Central memory CD8-positive, alpha-beta T cell (primary cell): ENCODE measurements at regions not wholly inside any gene's neighbourhood (a gene's known extent, or its start where the extent isn't known, plus 50 kb on each side); places are given as distances from the start of the nearest gene placed in this dataset.
"Not testable (repeated sequence)": the region's sequence is repeated elsewhere in the genome, so short reads cannot be mapped to it uniquely, and the experiment has no call there.

ENCODE experiments used
- ATAC-seq: fragments of 150-1000 bp; cut with Tn5 transposase; replicated peaks from 2 replicates; pipeline ENCODE4 v1.10.0; 2022; ENCODE audit warnings: mild to moderate bottlenecking, moderate FRiP score, moderate number of reproducible peaks; ENCODE audit not compliant: poor library complexity, severe bottlenecking; ENCODE audit errors: extremely low read depth
- DNase-seq, 2 donors: peaks; one replicate each; pipeline ENCODE4 v3.0.0; 2021; ENCODE audit warnings: low spot score in 2 of 2
- H3K27ac Mint-ChIP-seq: one replicate; pipeline ENCODE4 v1.8.0; 2022; ENCODE audit warnings: low read depth, mild to moderate bottlenecking, moderate library complexity, mixed read lengths
- H3K27me3 Mint-ChIP-seq: one replicate; pipeline ENCODE4 v1.8.0; 2022; ENCODE audit warnings: mixed read lengths
- H3K36me3 Mint-ChIP-seq: one replicate; pipeline ENCODE4 v1.8.0; 2022; ENCODE audit warnings: mild to moderate bottlenecking, moderate library complexity, mixed read lengths; ENCODE audit not compliant: insufficient read depth
- H3K4me1 Mint-ChIP-seq: one replicate; pipeline ENCODE4 v1.8.0; 2022; ENCODE audit warnings: mixed read lengths
- H3K4me3 Mint-ChIP-seq: one replicate; pipeline ENCODE4 v1.8.0; 2022; ENCODE audit warnings: mild to moderate bottlenecking, moderate library complexity, mixed read lengths
- H3K9me3 Mint-ChIP-seq: one replicate; pipeline ENCODE4 v1.8.0; 2022; ENCODE audit warnings: mixed read lengths

GRCh38 chr17:21507806-21508205 lies 131.6 kb downstream of the KCNJ12 start:
- H3K9me3 Mint-ChIP-seq: not testable (repeated sequence)

GRCh38 chr17:21508211-21508610 lies 132.1 kb downstream of the KCNJ12 start:
- H3K27ac Mint-ChIP-seq: no peak overlapping the region
- DNase-seq: no peak

More at GRCh38 chr17:21507806-21508205, 131.6 kb downstream of the KCNJ12 start:
- not testable (repeated sequence) for ATAC-seq, H3K36me3 Mint-ChIP-seq, H3K4me3 Mint-ChIP-seq, DNase-seq, H3K27ac Mint-ChIP-seq
- Mint-ChIP-seq H3K27me3 (peaks cover 68% of the 10 kb centered on the region), H3K4me1 (peaks cover 12% of the 10 kb centered on the region)

GRCh38 chr17:21509356-21509755 lies 133.2 kb downstream of the KCNJ12 start:
- H3K27me3 Mint-ChIP-seq: peaks cover 66% of the 10 kb centered on the region
- ATAC-seq, DNase-seq, H3K4me3 Mint-ChIP-seq, H3K27ac Mint-ChIP-seq, H3K9me3 Mint-ChIP-seq, H3K36me3 Mint-ChIP-seq: not testable (repeated sequence)
- H3K4me1 Mint-ChIP-seq: peaks cover 12% of the 10 kb centered on the region

More at GRCh38 chr17:21508211-21508610, 132.1 kb downstream of the KCNJ12 start:
- peaks cover 68% of the 10 kb centered on the region for H3K27me3 Mint-ChIP-seq
- no peak overlapping the region for H3K4me3 Mint-ChIP-seq
- peaks cover 2% of the 10 kb centered on the region for H3K36me3 Mint-ChIP-seq
- ATAC-seq: no peak
- H3K9me3 Mint-ChIP-seq: no peaks in the 10 kb centered on the region
- peaks cover 12% of the 10 kb centered on the region for H3K4me1 Mint-ChIP-seq

GRCh38 chr17:21510686-21511362 lies 134.7 kb downstream of the KCNJ12 start:
- Mint-ChIP-seq H3K9me3 (no peaks in the 10 kb centered on the region), H3K4me1 (peaks cover 12% of the 10 kb centered on the region), H3K27me3 (peaks cover 57% of the 10 kb centered on the region), H3K27ac (no peak overlapping the region), H3K36me3 (peaks cover 2% of the 10 kb centered on the region), H3K4me3 (peak overlapping the region; percentile 65)
- no peak for ATAC-seq
- no peak for DNase-seq

GRCh38 chr17:21511363-21512195 lies 135.4 kb downstream of the KCNJ12 start:
- DNase-seq (peak; percentile 19 to 36), ATAC-seq (peak; percentile 58)
- Mint-ChIP-seq H3K4me3 (peak overlapping the region; percentile 65), H3K4me1 (peaks cover 12% of the 10 kb centered on the region), H3K9me3 (no peaks in the 10 kb centered on the region), H3K27me3 (peaks cover 53% of the 10 kb centered on the region), H3K36me3 (peaks cover 2% of the 10 kb centered on the region), H3K27ac (no peak overlapping the region)

- Mint-ChIP-seq H3K27me3 (peaks cover 45% of the 10 kb centered on the region), H3K27ac (no peak overlapping the region), H3K4me1 (peaks cover 12% of the 10 kb centered on the region), H3K36me3 (peaks cover 2% of the 10 kb centered on the region), H3K4me3 (no peak overlapping the region), H3K9me3 (no peaks in the 10 kb centered on the region)
- ATAC-seq (no peak), DNase-seq (no peak)
These were observed 136.3 kb downstream of the KCNJ12 start for GRCh38 chr17:21512307-21513011.

- H3K4me3 Mint-ChIP-seq: no peak overlapping the region
- ATAC-seq: no peak
- peak; percentile 58 to 66 for DNase-seq
- no peaks in the 10 kb centered on the region for H3K9me3 Mint-ChIP-seq
- no peak overlapping the region for H3K27ac Mint-ChIP-seq
- H3K27me3 Mint-ChIP-seq: peaks cover 42% of the 10 kb centered on the region
- H3K4me1 Mint-ChIP-seq: peaks cover 12% of the 10 kb centered on the region
- H3K36me3 Mint-ChIP-seq: peaks cover 2% of the 10 kb centered on the region
These were observed 136.9 kb downstream of the KCNJ12 start for GRCh38 chr17:21513012-21513570.

GRCh38 chr17:21514567-21514966 lies 138.4 kb downstream of the KCNJ12 start:
- DNase-seq, H3K4me3 Mint-ChIP-seq, H3K36me3 Mint-ChIP-seq, ATAC-seq, H3K9me3 Mint-ChIP-seq, H3K27ac Mint-ChIP-seq: not testable (repeated sequence)
- Mint-ChIP-seq H3K4me1 (peaks cover 12% of the 10 kb centered on the region), H3K27me3 (peaks cover 47% of the 10 kb centered on the region)

GRCh38 chr17:21517538-21518293 lies 141.6 kb downstream of the KCNJ12 start:
- DNase-seq (no peak), ATAC-seq (no peak)
- Mint-ChIP-seq H3K4me1 (no peaks in the 10 kb centered on the region), H3K4me3 (no peak overlapping the region), H3K27ac (no peak overlapping the region), H3K36me3 (no peaks in the 10 kb centered on the region), H3K27me3 (peaks cover 41% of the 10 kb centered on the region), H3K9me3 (no peaks in the 10 kb centered on the region)

- ATAC-seq (no peak), DNase-seq (no peak)
- Mint-ChIP-seq H3K9me3 (no peaks in the 10 kb centered on the region), H3K36me3 (no peaks in the 10 kb centered on the region), H3K4me1 (no peaks in the 10 kb centered on the region), H3K4me3 (no peak overlapping the region), H3K27me3 (peaks cover 47% of the 10 kb centered on the region), H3K27ac (no peak overlapping the region)
These were observed 146.7 kb downstream of the KCNJ12 start for GRCh38 chr17:21522755-21523336.

GRCh38 chr17:21523497-21524210 lies 147.5 kb downstream of the KCNJ12 start:
- no peak for ATAC-seq
- Mint-ChIP-seq H3K36me3 (no peaks in the 10 kb centered on the region), H3K4me1 (no peaks in the 10 kb centered on the region), H3K27me3 (peaks cover 39% of the 10 kb centered on the region), H3K9me3 (no peaks in the 10 kb centered on the region), H3K4me3 (no peak overlapping the region), H3K27ac (no peak overlapping the region)
- DNase-seq: no peak
